Activated CD4-positive, alpha-beta T cell treated with anti-CD3 and anti-CD28 coated beads for 36 hours (primary cell): ENCODE measurements at regions not wholly inside any gene's neighbourhood (a gene's known extent, or its start where the extent isn't known, plus 50 kb on each side); places are given as distances from the start of the nearest gene placed in this dataset.
"Not testable (repeated sequence)": the region's sequence is repeated elsewhere in the genome, so short reads cannot be mapped to it uniquely, and the experiment has no call there.

Experiments used
- ATAC-seq: fragments of 200-7000 bp; cut with Tn5 transposase; one replicate; pipeline ENCODE4 v1.10.0; 2021; ENCODE audit warnings: mild to moderate bottlenecking, moderate library complexity
- CTCF ChIA-PET: fragments of 350-600 bp; sonication (Branson Sonifier 250); formaldehyde crosslinking; loops from one replicate; lab custom pipeline; 2021; ENCODE audit warnings: antibody characterized with exemption; lab: Charles Lee
- POLR2A ChIA-PET: fragments of 350-600 bp; sonication (Branson Sonifier 250); formaldehyde crosslinking; loops from one replicate; lab custom pipeline; 2021; ENCODE audit warnings: antibody characterized with exemption, inconsistent platforms; lab: Charles Lee
- DNase-seq: peaks from one replicate; pipeline ENCODE4 v3.0.0-alpha.2; 2020
- H3K27ac Mint-ChIP-seq: one replicate; pipeline ENCODE4 v1.8.0; 2021; ENCODE audit warnings: mixed read lengths
- H3K27me3 Mint-ChIP-seq: one replicate; pipeline ENCODE4 v1.8.0; 2021; ENCODE audit warnings: mixed read lengths
- H3K36me3 Mint-ChIP-seq: one replicate; pipeline ENCODE4 v1.8.0; 2021; ENCODE audit warnings: low read depth, mixed read lengths
- H3K4me1 Mint-ChIP-seq: one replicate; pipeline ENCODE4 v1.8.0; 2021; ENCODE audit warnings: mixed read lengths
- H3K4me3 Mint-ChIP-seq: one replicate; pipeline ENCODE4 v1.8.0; 2021; ENCODE audit warnings: mild to moderate bottlenecking, moderate library complexity, mixed read lengths
- H3K9me3 Mint-ChIP-seq: one replicate; pipeline ENCODE4 v1.8.0; 2021; ENCODE audit warnings: low read depth, mixed read lengths
- intact Hi-C, 2 experiments: fragments of 100-400 bp; cut with DNase I in 1 of 2; cut with micrococcal nuclease in 1 of 2; formaldehyde crosslinking; loops; one replicate each; pipeline versions ENCODE4 v1.14.2 to v1.15.1; 2022 to 2024; cut with DNase I, micrococcal nuclease

DNA sequence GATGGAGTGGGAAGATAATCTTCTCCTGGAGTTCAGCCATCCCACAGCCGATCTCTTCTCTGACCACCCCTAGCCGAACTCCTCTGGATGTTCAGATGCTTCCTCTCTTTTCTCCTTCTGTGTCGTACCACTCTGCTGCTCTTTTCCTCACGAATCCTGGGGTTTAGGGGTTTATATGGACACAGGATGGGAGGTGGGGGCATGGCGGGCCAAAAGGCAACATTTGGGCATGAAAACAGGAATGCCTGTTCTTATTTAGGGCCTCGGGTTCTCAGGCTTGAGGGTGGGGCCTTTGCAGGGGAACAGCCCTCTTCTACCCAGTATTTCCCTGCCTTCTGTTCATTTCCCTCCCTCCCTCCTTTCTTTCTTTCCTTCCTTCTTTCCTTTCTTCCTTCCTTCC, 112.7 kb downstream of the SLC35B3 start:
- POLR2A ChIA-PET = no interaction called here
- H3K4me3 Mint-ChIP-seq = no peak overlapping the region
- peaks cover 2% of the 10 kb centered on the region for H3K27me3 Mint-ChIP-seq
- H3K4me1 Mint-ChIP-seq = no peaks in the 10 kb centered on the region
- H3K36me3 Mint-ChIP-seq = no peaks in the 10 kb centered on the region
- H3K9me3 Mint-ChIP-seq = no peaks in the 10 kb centered on the region
- no peak overlapping the region for H3K27ac Mint-ChIP-seq
- CTCF ChIA-PET = no interaction called here
- ATAC-seq = no peak
- no peak for DNase-seq
- intact Hi-C loops = no loop called here

DNA sequence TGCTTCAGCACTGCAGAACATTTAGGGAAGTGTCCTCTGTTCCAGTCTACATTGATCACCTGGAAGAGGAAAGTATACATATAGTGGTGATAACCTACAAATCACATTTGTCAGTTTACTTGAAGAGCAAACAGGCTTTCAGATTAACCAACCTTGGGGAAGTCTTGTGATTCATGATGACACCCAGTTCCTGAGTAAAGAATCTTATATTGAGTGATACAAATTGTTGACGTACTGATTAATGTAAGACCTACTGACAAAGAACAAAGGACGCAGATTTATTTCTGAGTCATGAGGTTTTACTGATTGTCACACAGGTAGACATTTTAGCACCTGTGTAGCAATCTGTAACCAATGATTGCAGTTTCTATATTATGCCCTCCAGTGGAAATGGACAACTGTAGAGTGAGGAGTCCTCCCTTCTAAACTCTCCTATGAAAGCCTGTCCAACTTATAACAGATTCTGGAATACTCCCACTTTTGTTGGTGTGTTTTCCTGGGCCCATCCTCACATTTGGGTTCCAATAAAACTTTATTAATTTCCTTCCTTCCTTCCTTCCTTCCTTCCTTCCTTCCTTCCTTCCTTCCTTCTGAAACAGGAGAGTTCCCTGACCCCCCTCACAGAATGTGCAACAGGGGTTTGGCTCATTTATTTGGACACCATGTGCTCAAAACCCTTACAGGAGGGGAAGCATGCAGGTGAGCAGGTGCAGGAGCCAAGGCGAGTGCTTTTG, 113.5 kb downstream of the SLC35B3 start:
- ATAC-seq = no peak
- intact Hi-C loops = no loop called here
- Mint-ChIP-seq H3K27ac (no peak overlapping the region), H3K36me3 (no peaks in the 10 kb centered on the region), H3K27me3 (peaks cover 5% of the 10 kb centered on the region), H3K4me1 (no peaks in the 10 kb centered on the region), H3K9me3 (no peaks in the 10 kb centered on the region), H3K4me3 (no peak overlapping the region)
- POLR2A ChIA-PET = no interaction called here
- no peak for DNase-seq
- CTCF ChIA-PET = no interaction called here

DNA sequence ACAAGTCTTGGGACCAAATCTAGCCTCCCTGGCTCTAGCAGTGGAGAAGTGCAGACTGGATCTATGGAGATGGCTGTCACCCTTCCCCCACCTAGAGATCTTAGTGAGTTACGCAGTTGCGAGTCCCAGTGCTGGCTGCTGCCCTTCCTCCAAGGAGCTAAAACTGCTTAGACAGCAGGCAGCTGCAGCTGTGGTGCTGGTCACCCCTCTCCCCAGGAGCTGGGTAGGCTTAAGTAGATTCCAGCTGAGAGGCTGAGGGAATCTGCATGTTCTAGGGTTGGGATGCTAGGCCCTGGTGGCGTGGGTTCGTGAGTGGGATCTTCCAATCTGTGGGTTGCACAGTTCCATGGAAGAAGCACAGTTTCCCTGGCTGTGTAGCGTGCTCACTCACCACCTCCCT, 120.2 kb downstream of the SLC35B3 start:
- Mint-ChIP-seq H3K27ac (no peak overlapping the region), H3K36me3 (no peaks in the 10 kb centered on the region), H3K4me1 (no peaks in the 10 kb centered on the region), H3K4me3 (no peak overlapping the region), H3K9me3 (peaks cover 9% of the 10 kb centered on the region), H3K27me3 (peaks cover 26% of the 10 kb centered on the region)
- ChIA-PET POLR2A (no interaction called here), CTCF (no interaction called here)
- ATAC-seq (no peak), DNase-seq (no peak)
- intact Hi-C loops = no loop called here

DNA sequence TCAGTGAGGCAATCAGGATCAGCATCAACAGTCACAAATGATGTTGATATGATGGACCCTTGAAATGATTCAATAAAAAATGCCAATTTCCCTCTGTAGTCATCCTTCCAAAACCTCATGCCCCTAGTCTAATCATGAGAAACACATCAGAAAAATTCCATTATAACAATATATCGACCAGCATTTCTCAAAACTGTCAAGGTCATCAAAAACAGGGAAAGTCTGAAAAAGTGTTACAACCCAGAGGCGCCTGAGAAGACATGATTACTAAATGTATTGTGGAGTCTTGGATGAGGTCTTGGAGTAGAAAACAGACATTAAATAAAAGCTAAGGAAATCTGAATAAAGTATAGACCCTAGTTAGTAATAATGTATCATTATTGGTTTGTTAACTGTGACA, 133.8 kb downstream of the SLC35B3 start:
- Mint-ChIP-seq H3K27me3 (peaks cover 10% of the 10 kb centered on the region), H3K27ac (no peak overlapping the region), H3K36me3 (no peaks in the 10 kb centered on the region), H3K9me3 (peaks cover 2% of the 10 kb centered on the region), H3K4me3 (no peak overlapping the region), H3K4me1 (no peaks in the 10 kb centered on the region)
- DNase-seq (no peak), ATAC-seq (no peak)
- intact Hi-C loops = no loop called here
- CTCF ChIA-PET = interaction anchor here (0.6 kb wide), 1 partner anchor 50 kb away, joined by 3 read pairs; no protein-coding TSS in a partner anchor
- POLR2A ChIA-PET = no interaction called here

DNA sequence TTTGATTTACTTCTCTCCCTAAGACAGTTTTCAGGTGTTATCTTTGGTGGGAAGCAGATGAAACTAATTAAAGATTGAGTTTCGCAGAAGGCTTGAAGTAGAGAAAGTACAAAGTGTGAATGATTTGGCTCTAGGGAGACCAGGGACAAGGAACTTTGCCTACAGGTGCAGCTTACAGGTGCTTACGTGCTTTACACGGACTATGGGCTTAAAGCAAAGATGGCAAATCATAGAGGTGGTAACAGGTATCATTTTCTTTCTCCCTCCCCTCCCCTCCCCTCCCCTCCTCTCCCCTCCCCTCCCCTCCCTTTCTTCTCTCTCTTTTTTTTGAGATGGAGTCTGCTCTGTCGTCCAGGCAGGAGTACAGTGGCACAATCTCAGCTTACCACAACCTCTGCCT, 136.3 kb downstream of the SLC35B3 start:
- peaks cover 9% of the 10 kb centered on the region for H3K27me3 Mint-ChIP-seq
- no peaks in the 10 kb centered on the region for H3K36me3 Mint-ChIP-seq
- H3K4me3 Mint-ChIP-seq = no peak overlapping the region
- intact Hi-C loops = no loop called here
- H3K4me1 Mint-ChIP-seq = no peaks in the 10 kb centered on the region
- DNase-seq (no peak), ATAC-seq (no peak)
- ChIA-PET CTCF (no interaction called here), POLR2A (no interaction called here)
- peaks cover 2% of the 10 kb centered on the region for H3K9me3 Mint-ChIP-seq
- no peak overlapping the region for H3K27ac Mint-ChIP-seq

DNA sequence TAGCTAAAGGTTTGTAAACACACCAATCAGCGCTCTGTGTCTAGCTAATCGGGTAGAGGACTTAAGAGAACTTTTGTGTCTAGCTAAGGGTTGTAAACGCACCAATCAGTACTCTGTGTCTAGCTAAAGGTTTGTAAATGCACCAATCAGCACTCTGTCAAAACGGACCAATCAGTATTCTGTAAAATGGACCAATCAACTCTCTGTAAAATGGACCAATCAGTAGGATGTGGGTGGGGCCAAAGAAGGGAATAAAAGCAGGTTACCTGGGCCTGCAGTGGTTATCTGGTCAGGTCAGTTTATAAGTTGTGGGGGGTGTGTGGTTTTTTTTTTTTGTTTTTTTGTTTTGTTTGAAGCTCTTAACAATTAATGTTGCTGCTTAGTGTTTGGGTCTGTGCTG, 152.4 kb downstream of the SLC35B3 start:
- POLR2A ChIA-PET, H3K9me3 Mint-ChIP-seq, intact Hi-C loops, H3K36me3 Mint-ChIP-seq, H3K27me3 Mint-ChIP-seq, H3K4me3 Mint-ChIP-seq, CTCF ChIA-PET, H3K4me1 Mint-ChIP-seq, ATAC-seq, H3K27ac Mint-ChIP-seq, DNase-seq: not testable (repeated sequence)

DNA sequence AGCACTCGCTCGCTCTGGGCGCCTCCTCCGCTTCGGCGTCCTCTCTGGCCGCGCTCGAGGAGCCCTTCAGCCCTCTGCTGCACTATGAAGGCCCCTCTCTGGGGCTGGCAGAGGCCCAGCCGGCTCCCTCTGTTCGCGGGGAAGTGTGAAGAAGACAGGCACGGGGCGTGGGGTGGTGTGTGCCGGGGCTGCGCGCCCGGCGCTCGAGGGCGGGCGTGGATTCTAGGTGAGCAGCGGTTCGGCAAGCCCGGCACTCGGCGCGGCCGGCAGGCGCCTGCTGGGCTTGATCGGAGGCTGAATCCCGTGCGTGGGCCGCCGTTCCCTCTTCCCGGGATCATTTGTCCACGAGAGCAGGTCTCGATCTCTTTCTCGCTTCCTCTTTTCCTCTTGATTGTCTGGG, 153.0 kb downstream of the SLC35B3 start:
- Mint-ChIP-seq H3K4me1 (no peaks in the 10 kb centered on the region), H3K27me3 (peaks cover 2% of the 10 kb centered on the region), H3K9me3 (peaks cover 3% of the 10 kb centered on the region), H3K36me3 (no peaks in the 10 kb centered on the region), H3K4me3 (no peak overlapping the region), H3K27ac (no peak overlapping the region)
- intact Hi-C loops = no loop called here
- CTCF ChIA-PET = no interaction called here
- DNase-seq (no peak), ATAC-seq (no peak)
- POLR2A ChIA-PET = no interaction called here

DNA sequence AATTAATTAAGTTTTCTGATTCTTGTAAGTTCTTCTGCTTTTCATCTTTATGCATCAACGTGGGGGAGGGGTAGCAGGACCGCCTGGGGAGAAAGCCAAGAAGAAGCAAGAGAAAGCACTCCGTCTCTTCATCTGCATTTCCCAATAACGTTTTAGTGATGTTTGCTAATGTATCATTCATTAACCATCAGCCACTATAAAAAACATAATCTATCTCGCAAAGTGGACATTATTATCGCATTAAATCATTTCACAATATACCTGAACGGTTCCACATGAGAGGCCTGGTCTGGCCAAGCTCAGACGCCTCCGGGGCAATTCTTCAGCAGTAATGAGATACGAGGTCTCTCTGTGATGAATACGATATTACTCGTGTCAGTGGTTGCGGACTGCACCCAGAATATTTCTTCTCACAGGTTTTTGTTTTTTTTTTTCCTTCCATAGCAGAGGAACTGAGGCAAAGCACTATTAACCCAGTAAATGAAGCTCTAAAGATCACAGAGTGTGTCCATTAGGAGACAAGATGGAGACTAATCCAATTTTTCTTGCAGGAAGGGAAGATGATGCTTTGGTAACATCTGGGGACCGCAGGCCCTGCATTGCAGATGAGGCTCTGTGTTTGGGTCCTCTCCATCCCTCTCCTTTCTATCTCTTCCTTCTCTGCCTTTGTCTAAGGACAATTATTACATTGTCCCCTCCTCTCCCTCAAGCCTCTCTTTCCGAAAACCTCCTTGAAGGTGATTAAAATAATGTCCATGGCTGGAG, 156.1 kb downstream of the SLC35B3 start:
- H3K36me3 Mint-ChIP-seq = no peaks in the 10 kb centered on the region
- H3K4me1 Mint-ChIP-seq = no peaks in the 10 kb centered on the region
- no peak overlapping the region for H3K27ac Mint-ChIP-seq
- ChIA-PET POLR2A (no interaction called here), CTCF (no interaction called here)
- intact Hi-C loops = no loop called here
- no peak overlapping the region for H3K4me3 Mint-ChIP-seq
- peaks cover 2% of the 10 kb centered on the region for H3K27me3 Mint-ChIP-seq
- ATAC-seq (no peak), DNase-seq (no peak)
- peaks cover 3% of the 10 kb centered on the region for H3K9me3 Mint-ChIP-seq

DNA sequence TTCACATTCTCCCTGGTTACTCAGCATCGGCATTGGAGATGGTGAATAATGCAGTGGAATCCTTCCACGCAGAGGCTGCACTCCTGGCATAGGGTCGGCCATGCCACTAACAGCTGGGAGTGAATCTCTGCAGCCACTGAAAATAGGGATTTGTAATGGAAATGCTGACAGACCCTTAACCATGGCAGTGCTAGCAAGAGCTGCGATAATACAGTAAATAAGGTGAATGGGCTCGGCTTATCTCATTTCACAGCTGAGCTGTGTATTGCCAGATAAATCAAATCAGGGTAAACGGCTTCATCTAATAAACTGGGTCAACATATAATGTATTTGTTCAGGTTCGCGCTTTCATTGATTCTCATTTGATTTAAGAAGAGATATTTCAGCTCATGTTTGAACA, 156.8 kb downstream of the SLC35B3 start:
- intact Hi-C loops = no loop called here
- no peak overlapping the region for H3K4me3 Mint-ChIP-seq
- H3K27me3 Mint-ChIP-seq = peaks cover 2% of the 10 kb centered on the region
- DNase-seq = no peak
- peaks cover 3% of the 10 kb centered on the region for H3K9me3 Mint-ChIP-seq
- H3K27ac Mint-ChIP-seq = no peak overlapping the region
- H3K36me3 Mint-ChIP-seq = no peaks in the 10 kb centered on the region
- ATAC-seq = no peak
- POLR2A ChIA-PET = no interaction called here
- CTCF ChIA-PET = no interaction called here
- no peaks in the 10 kb centered on the region for H3K4me1 Mint-ChIP-seq

DNA sequence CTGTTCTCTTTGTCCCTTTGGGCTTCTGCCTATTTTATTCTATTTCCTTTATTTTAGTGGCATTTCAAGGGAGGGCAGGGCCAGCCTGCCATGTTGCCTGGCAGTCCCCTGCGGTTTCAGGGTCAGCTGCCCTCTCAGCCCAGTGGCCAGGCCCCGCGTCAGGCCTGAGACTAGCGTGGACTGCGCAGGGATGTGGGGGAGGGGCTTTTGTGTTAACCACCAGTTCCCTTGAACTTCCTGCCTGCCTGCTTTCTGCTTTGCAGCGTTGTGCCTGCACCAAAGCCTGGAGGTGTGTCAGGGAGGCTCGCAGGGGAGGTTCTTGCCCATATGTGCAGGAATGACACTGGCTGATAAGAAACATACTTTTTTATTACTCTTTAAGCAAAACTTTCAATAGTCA, 157.6 kb downstream of the SLC35B3 start:
- no peak for ATAC-seq
- no peak overlapping the region for H3K4me3 Mint-ChIP-seq
- ChIA-PET POLR2A (no interaction called here), CTCF (no interaction called here)
- no peak overlapping the region for H3K27ac Mint-ChIP-seq
- peaks cover 2% of the 10 kb centered on the region for H3K27me3 Mint-ChIP-seq
- intact Hi-C loops = no loop called here
- peaks cover 2% of the 10 kb centered on the region for H3K9me3 Mint-ChIP-seq
- DNase-seq = no peak
- H3K4me1 Mint-ChIP-seq = no peaks in the 10 kb centered on the region
- H3K36me3 Mint-ChIP-seq = no peaks in the 10 kb centered on the region

DNA sequence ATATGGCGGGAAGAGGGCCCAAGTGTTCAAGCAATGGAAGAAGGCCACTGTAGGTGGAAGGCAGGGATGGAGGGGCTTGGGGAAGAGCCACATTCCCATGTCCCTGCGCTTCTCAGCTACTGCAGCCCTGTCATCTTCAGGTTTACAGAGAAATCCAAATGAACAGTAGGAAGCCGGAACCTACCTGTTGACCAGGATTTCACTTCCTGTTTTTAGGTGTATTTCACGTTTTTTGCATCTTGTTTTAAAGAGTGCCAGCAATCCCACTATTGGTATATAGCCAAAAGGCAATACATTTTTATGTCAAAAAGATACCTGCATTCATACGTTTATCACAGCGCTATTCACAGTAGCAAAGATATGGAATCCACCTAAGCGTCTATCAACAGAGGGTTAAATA, 159.2 kb downstream of the SLC35B3 start:
- no peak overlapping the region for H3K4me3 Mint-ChIP-seq
- intact Hi-C loops = no loop called here
- no peaks in the 10 kb centered on the region for H3K4me1 Mint-ChIP-seq
- DNase-seq = no peak
- ChIA-PET CTCF (interaction anchor here (0.7 kb wide), 1 partner anchor 1201 kb away, joined by 3 read pairs; no protein-coding TSS in a partner anchor), POLR2A (no interaction called here)
- H3K27me3 Mint-ChIP-seq = peaks cover 2% of the 10 kb centered on the region
- H3K27ac Mint-ChIP-seq = no peak overlapping the region
- no peaks in the 10 kb centered on the region for H3K9me3 Mint-ChIP-seq
- no peaks in the 10 kb centered on the region for H3K36me3 Mint-ChIP-seq
- no peak for ATAC-seq

DNA sequence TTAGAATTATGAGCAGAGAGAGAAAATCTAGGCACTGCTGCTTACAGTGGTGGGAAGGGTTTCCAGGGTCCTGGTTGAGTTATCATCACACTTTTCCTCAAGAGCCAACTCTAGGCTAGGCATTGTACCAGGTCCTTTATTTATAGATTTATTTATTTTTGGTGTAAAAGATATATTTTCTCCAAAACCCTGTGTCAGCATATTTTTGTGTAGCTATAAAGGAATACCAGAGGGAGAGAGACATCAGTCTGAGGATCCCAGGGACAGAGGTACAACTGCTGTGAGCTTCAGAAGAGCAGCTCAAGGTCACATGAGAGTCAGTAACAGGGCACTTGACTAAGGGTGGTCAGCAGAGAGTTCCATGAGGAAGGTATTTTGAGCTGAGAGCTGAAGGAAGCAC, 159.7 kb downstream of the SLC35B3 start:
- Mint-ChIP-seq H3K27ac (no peak overlapping the region), H3K4me1 (no peaks in the 10 kb centered on the region), H3K36me3 (no peaks in the 10 kb centered on the region), H3K9me3 (no peaks in the 10 kb centered on the region), H3K27me3 (peaks cover 2% of the 10 kb centered on the region), H3K4me3 (no peak overlapping the region)
- intact Hi-C loops = no loop called here
- ChIA-PET CTCF (no interaction called here), POLR2A (no interaction called here)
- ATAC-seq = no peak
- no peak for DNase-seq
